Upper lobe of left lung (tissue), 6 donors: ENCODE measurements at regions not wholly inside any gene's neighbourhood (a gene's known extent, or its start where the extent isn't known, plus 50 kb on each side); places are given as distances from the start of the nearest gene placed in this dataset.

ENCODE experiments used
- ATAC-seq, 2 donors: fragments of 200-7000 bp; cut with Tn5 transposase; one replicate each; pipeline ENCODE4 v1.9.1; 2022; ENCODE audit warnings: mild to moderate bottlenecking in 2 of 2, moderate library complexity in 2 of 2; ENCODE audit not compliant: low FRiP score in 2 of 2
- DNase-seq, 2 donors: peaks; one replicate each; pipeline ENCODE4 v3.0.0-alpha.2; 2019 to 2020
- H3K27ac ChIP-seq, 4 donors: fragments of 200-600 bp; sonication (generic); one replicate each; pipeline ENCODE4 v1.5.1; 2016 to 2019
- H3K27me3 ChIP-seq, 4 donors: fragments of 200-600 bp; sonication (generic); one replicate each; pipeline ENCODE4 v1.5.1; 2017 to 2019
- H3K36me3 ChIP-seq, 4 donors: fragments of 200-600 bp; sonication (generic); one replicate each; pipeline ENCODE4 v1.5.1; 2016 to 2019
- H3K4me1 ChIP-seq, 4 donors: fragments of 200-600 bp; sonication (generic); one replicate each; pipeline ENCODE4 v1.5.1; 2018 to 2019
- H3K4me3 ChIP-seq, 4 donors: fragments of 200-600 bp; sonication (generic); one replicate each; pipeline ENCODE4 v1.5.1; 2017 to 2019; ENCODE audit warnings: mild to moderate bottlenecking in 2 of 4, moderate library complexity in 1 of 4
- H3K9me3 ChIP-seq, 4 donors: fragments of 200-600 bp; sonication (generic); one replicate each; pipeline ENCODE4 v1.5.1; 2018 to 2019
- CTCF ChIP-seq, 6 experiments: fragments of 450-650 bp in 4 of 6; fragments of 200-600 bp in 2 of 6; sonication (generic) in 2 of 6; IDR thresholded peaks; one replicate each; pipeline ENCODE4 v1.5.1; 2016 to 2019; ENCODE audit warnings: antibody characterized with exemption in 6 of 6
- EP300 ChIP-seq, 4 donors: sonication (generic); formaldehyde crosslinking; IDR thresholded peaks; one replicate each; pipeline ENCODE4 v1.5.1; 2017; ENCODE audit warnings: antibody characterized with exemption in 4 of 4, control low read depth in 2 of 4
- POLR2A ChIP-seq, 4 donors: fragments of 450-650 bp; IDR thresholded peaks; one replicate each; pipeline ENCODE4 v1.5.1; 2016 to 2017; ENCODE audit warnings: antibody characterized with exemption in 4 of 4, mild to moderate bottlenecking in 2 of 4
- POLR2AphosphoS5 ChIP-seq, 2 donors: sonication (generic); formaldehyde crosslinking; IDR thresholded peaks; one replicate each; pipeline ENCODE4 v1.5.1; 2017; ENCODE audit warnings: antibody characterized with exemption in 2 of 2
- WGBS, 2 donors: methylation state at CpG; one replicate each; pipeline ENCODE4 v1.1.5; 2017 to 2018; 5-methylcytosine and 5-hydroxymethylcytosine counted together
- donor health status: DM: no; HTN: no; CAD: no; lungs with moderate emphysema.
- donor health status: DM: no; HTN: yes; CAD: no; lungs with severe emphysema.

GRCh38 chr6:95784869-95785268 lies 207.5 kb downstream of the MANEA start:
- Histone ChIP-seq H3K4me3 (no peak overlapping the region), H3K36me3 (no peaks in the 10 kb centered on the region), H3K27me3 (no peaks in the 10 kb centered on the region), H3K9me3 (no peaks in the 10 kb centered on the region), H3K4me1 (no peaks in the 10 kb centered on the region), H3K27ac (no peak overlapping the region)
- TF ChIP-seq CTCF (IDR thresholded peaks at IDR 0.05) = no peak
- TF ChIP-seq POLR2AphosphoS5 (IDR thresholded peaks at IDR 0.05) = no peak
- TF ChIP-seq EP300 (IDR thresholded peaks at IDR 0.05) = no peak
- no peak for TF ChIP-seq POLR2A (IDR thresholded peaks at IDR 0.05)
- 77 to 80% methylated on average over 3 of the region's 3 CpGs for WGBS, 2 donors
- ATAC-seq (no peak), DNase-seq (no peak)

- 67 to 76% methylated on average over 2 of the region's 2 CpGs for WGBS, 2 donors
- Histone ChIP-seq H3K36me3 (no peaks in the 10 kb centered on the region), H3K9me3 (no peaks in the 10 kb centered on the region), H3K27ac (no peak overlapping the region), H3K27me3 (no peaks in the 10 kb centered on the region), H3K4me3 (no peak overlapping the region), H3K4me1 (no peaks in the 10 kb centered on the region)
- DNase-seq (no peak), ATAC-seq (no peak)
- TF ChIP-seq POLR2AphosphoS5 (IDR thresholded peaks at IDR 0.05) (no peak), POLR2A (IDR thresholded peaks at IDR 0.05) (no peak), CTCF (IDR thresholded peaks at IDR 0.05) (no peak)
Observed at GRCh38 chr6:95785785-95786184, 208.4 kb downstream of the MANEA start.

GRCh38 chr6:95786802-95787201 lies 209.5 kb downstream of the MANEA start:
- no peak for TF ChIP-seq CTCF (IDR thresholded peaks at IDR 0.05)
- no peak for TF ChIP-seq EP300 (IDR thresholded peaks at IDR 0.05)
- no peak for TF ChIP-seq POLR2AphosphoS5 (IDR thresholded peaks at IDR 0.05)
- TF ChIP-seq POLR2A (IDR thresholded peaks at IDR 0.05) = no peak
- WGBS, 2 donors = 84 to 93% methylated on average over 3 of the region's 3 CpGs

GRCh38 chr6:95790787-95791186 lies 213.5 kb downstream of the MANEA start:
- H3K27me3 ChIP-seq = no peaks in the 10 kb centered on the region
- H3K4me3 ChIP-seq = no peak overlapping the region
- ATAC-seq (no peak), DNase-seq (no peak)
- WGBS, 2 donors = 65 to 74% methylated on average over 7 of the region's 7 CpGs
- H3K36me3 ChIP-seq = no peaks in the 10 kb centered on the region
- no peak for TF ChIP-seq CTCF (IDR thresholded peaks at IDR 0.05)
- H3K4me1 ChIP-seq = no peaks in the 10 kb centered on the region
- H3K27ac ChIP-seq = no peak overlapping the region
- H3K9me3 ChIP-seq = no peaks in the 10 kb centered on the region

More at GRCh38 chr6:95786802-95787201, 209.5 kb downstream of the MANEA start:
- Histone ChIP-seq H3K36me3 (no peaks in the 10 kb centered on the region), H3K27me3 (no peaks in the 10 kb centered on the region), H3K4me3 (no peak overlapping the region), H3K27ac (no peak overlapping the region), H3K9me3 (no peaks in the 10 kb centered on the region), H3K4me1 (no peaks in the 10 kb centered on the region)
- no peak for ATAC-seq
- DNase-seq = no peak

- no peak for TF ChIP-seq EP300 (IDR thresholded peaks at IDR 0.05)
- TF ChIP-seq CTCF (IDR thresholded peaks at IDR 0.05) = no peak
- TF ChIP-seq POLR2A (IDR thresholded peaks at IDR 0.05) = no peak
- TF ChIP-seq POLR2AphosphoS5 (IDR thresholded peaks at IDR 0.05) = no peak
- no peak for DNase-seq
- H3K4me1 ChIP-seq = no peaks in the 10 kb centered on the region
- no peaks in the 10 kb centered on the region for H3K9me3 ChIP-seq
- no peak overlapping the region for H3K27ac ChIP-seq
- no peaks in the 10 kb centered on the region for H3K36me3 ChIP-seq
- no peak for ATAC-seq
- no peaks in the 10 kb centered on the region for H3K27me3 ChIP-seq
- no peak overlapping the region for H3K4me3 ChIP-seq
Observed at GRCh38 chr6:95794749-95795148, 217.4 kb downstream of the MANEA start.
